Smooth muscle cell (in vitro differentiated cells): ENCODE measurements at regions not wholly inside any gene's neighbourhood (a gene's known extent, or its start where the extent isn't known, plus 50 kb on each side); places are given as distances from the start of the nearest gene placed in this dataset.

Experiments
- DNase-seq: peaks from one replicate; lab custom pipeline; 2025; ENCODE audit not compliant: unreplicated experiment; lab: John Stamatoyannopoulos, UW
- H2AFZ ChIP-seq: fragments of 200-600 bp; sonication (generic); 2 replicates; pipeline ENCODE4 v1.6.0; 2016; ENCODE audit warnings: antibody characterized with exemption, low read depth, mild to moderate bottlenecking
- H3F3A ChIP-seq: fragments of 200-600 bp; sonication (generic); 2 replicates; pipeline ENCODE4 v1.6.0; 2017; ENCODE audit warnings: antibody characterized with exemption, low read depth
- H3K27ac ChIP-seq: fragments of 200-600 bp; sonication (generic); 2 replicates; pipeline ENCODE4 v1.5.1; 2016; ENCODE audit warnings: low read depth, mild to moderate bottlenecking
- H3K27me3 ChIP-seq: fragments of 200-600 bp; sonication (generic); 2 replicates; pipeline ENCODE4 v1.6.1; 2016; ENCODE audit warnings: low read depth, mild to moderate bottlenecking
- H3K36me3 ChIP-seq: fragments of 200-600 bp; sonication (generic); 2 replicates; pipeline ENCODE4 v1.5.1; 2016; ENCODE audit warnings: low read depth
- H3K4me1 ChIP-seq: fragments of 200-600 bp; sonication (generic); 2 replicates; pipeline ENCODE4 v1.5.1; 2016; ENCODE audit warnings: low read depth
- H3K4me2 ChIP-seq: fragments of 200-600 bp; sonication (generic); 2 replicates; pipeline ENCODE4 v1.6.0; 2016; ENCODE audit warnings: mild to moderate bottlenecking
- H3K4me3 ChIP-seq: fragments of 200-600 bp; sonication (generic); 2 replicates; pipeline ENCODE4 v1.5.1; 2016; ENCODE audit warnings: mild to moderate bottlenecking
- H3K79me2 ChIP-seq: fragments of 200-600 bp; sonication (generic); 2 replicates; pipeline ENCODE4 v1.6.0; 2016; ENCODE audit warnings: low read depth, mild to moderate bottlenecking
- H3K9ac ChIP-seq: fragments of 200-600 bp; sonication (generic); 2 replicates; pipeline ENCODE4 v1.6.0; 2016; ENCODE audit warnings: low read depth
- H3K9me3 ChIP-seq: fragments of 200-600 bp; sonication (generic); replicated peaks from 2 replicates; pipeline ENCODE4 v1.5.1; 2016; ENCODE audit warnings: low read depth
- H4K20me1 ChIP-seq: fragments of 200-600 bp; sonication (generic); 2 replicates; pipeline ENCODE4 v1.6.0; 2016; ENCODE audit warnings: low read depth
- WGBS: methylation state at CpG from one replicate; pipeline ENCODE4 v1.1.7; 2016; ENCODE audit warnings: low lambda C conversion rate; 5-methylcytosine and 5-hydroxymethylcytosine counted together
- TF ChIP-seq, protein P1 (sequence below): fragments of 200-600 bp; sonication (generic); IDR thresholded peaks from 2 replicates; pipeline ENCODE4 v1.5.1; 2017; ENCODE audit warnings: borderline replicate concordance, mild to moderate bottlenecking, antibody characterized with exemption; ENCODE audit not compliant: insufficient read depth, poor library complexity, severe bottlenecking

DNA sequence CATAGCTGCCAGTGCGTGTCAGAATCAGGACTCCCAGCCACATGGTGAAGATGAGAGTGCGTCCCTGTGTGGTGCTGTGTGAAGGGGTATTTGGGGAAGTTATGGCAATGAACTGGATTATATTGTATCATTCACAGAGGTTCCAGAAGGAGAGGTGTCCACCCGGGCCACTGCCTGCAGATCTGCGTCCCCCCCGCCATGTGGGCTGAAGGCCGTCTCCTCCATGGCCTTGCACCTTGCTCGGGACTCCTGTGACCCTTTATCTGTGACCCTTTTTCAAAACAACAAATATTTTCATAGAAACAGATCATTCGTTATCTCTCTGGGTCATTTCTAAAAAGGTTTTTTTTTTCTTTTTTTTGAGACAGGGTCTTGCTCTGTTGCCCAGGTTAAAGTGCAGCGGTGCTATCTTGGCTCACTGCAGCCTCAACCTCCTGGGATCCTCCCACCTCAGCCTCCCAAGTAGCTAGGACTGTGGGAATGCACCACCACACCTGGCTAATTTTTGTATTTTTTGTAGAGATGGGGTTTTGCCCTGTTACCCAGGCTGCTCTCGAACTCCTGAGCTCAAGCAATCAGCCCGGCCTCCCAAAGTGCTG lies 120.2 kb upstream of the ERRFI1 start:
- 94% methylated on average over 11 of the region's 11 CpGs for WGBS
- no peaks in the 10 kb centered on the region for H3K9me3 ChIP-seq
- no peak for DNase-seq
- no peaks in the 10 kb centered on the region for H3K27me3 ChIP-seq
- H2AFZ ChIP-seq: no peak overlapping the region
- TF ChIP-seq, protein P1, sequence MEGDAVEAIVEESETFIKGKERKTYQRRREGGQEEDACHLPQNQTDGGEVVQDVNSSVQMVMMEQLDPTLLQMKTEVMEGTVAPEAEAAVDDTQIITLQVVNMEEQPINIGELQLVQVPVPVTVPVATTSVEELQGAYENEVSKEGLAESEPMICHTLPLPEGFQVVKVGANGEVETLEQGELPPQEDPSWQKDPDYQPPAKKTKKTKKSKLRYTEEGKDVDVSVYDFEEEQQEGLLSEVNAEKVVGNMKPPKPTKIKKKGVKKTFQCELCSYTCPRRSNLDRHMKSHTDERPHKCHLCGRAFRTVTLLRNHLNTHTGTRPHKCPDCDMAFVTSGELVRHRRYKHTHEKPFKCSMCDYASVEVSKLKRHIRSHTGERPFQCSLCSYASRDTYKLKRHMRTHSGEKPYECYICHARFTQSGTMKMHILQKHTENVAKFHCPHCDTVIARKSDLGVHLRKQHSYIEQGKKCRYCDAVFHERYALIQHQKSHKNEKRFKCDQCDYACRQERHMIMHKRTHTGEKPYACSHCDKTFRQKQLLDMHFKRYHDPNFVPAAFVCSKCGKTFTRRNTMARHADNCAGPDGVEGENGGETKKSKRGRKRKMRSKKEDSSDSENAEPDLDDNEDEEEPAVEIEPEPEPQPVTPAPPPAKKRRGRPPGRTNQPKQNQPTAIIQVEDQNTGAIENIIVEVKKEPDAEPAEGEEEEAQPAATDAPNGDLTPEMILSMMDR: no peak
- no peak overlapping the region for H3K4me2 ChIP-seq
- no peak overlapping the region for H3K9ac ChIP-seq
- no peaks in the 10 kb centered on the region for H3K79me2 ChIP-seq
- H3K27ac ChIP-seq: no peak overlapping the region
- H3K36me3 ChIP-seq: no peaks in the 10 kb centered on the region
- H3K4me1 ChIP-seq: no peaks in the 10 kb centered on the region
- H3K4me3 ChIP-seq: no peak overlapping the region
- H3F3A ChIP-seq: no peaks in the 10 kb centered on the region
- H4K20me1 ChIP-seq: no peaks in the 10 kb centered on the region

DNA sequence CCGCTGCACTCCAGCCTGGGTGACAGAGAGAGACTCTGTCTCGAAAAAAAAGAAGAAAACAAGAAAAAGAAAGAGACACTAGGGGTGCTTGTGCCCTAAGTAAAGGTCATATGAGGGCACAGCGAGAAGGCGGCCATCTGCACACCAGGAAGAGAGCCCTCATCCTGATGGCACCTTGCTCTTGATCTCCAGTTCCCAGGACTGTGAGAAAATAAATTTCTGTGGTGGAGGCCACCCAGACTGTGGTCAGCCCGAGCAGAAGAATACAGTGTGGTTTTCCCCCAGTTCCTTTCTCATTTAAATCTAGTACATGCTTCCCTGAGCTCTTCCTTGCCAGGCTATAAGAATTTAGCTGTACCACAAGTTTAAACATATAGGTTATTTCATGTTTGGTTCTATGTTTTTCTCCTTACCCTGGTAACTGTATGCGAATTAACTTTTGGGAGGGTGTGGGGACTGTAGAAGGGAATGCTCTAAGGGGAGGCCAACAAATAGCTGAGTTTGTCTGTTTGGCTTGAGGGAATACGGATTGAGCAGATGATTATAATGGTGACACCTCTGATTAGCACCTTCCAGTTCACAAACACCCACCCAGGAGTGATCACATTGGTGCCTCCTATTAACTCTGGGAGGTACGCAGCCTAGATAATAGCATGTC lies 119.6 kb upstream of the ERRFI1 start:
- no peaks in the 10 kb centered on the region for H3K9me3 ChIP-seq
- no peak for DNase-seq
- WGBS: 76% methylated on average over 8 of the region's 8 CpGs
- H3F3A ChIP-seq: no peaks in the 10 kb centered on the region
- no peak overlapping the region for H2AFZ ChIP-seq
- no peak overlapping the region for H3K27ac ChIP-seq
- H3K9ac ChIP-seq: no peak overlapping the region
- H3K79me2 ChIP-seq: no peaks in the 10 kb centered on the region
- no peak overlapping the region for H3K4me3 ChIP-seq
- TF ChIP-seq, protein P1: no peak
- H3K36me3 ChIP-seq: no peaks in the 10 kb centered on the region
- H3K4me2 ChIP-seq: no peak overlapping the region
- H3K27me3 ChIP-seq: no peaks in the 10 kb centered on the region
- no peaks in the 10 kb centered on the region for H3K4me1 ChIP-seq
- no peaks in the 10 kb centered on the region for H4K20me1 ChIP-seq

DNA sequence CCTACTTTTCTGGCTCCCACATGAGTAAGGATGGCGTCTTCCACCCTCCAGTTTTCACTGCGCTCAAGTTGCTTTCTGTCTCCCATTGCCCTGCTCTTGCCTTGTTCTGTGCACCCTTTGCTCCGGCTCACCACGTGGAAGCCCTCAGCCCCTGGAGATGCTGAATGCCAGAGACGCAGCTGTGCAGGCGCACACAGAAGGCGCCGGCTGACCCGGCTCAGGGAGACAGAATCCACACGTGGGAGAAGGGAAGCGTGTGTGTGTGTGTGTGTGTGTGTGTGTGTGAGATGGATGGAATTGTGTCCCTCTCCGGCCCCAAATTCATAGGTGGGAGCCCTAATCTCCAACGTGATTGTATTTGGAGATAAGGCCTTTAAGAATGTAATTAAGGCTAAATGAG lies 118.2 kb upstream of the ERRFI1 start:
- no peaks in the 10 kb centered on the region for H3K4me1 ChIP-seq
- H3K9me3 ChIP-seq: no peaks in the 10 kb centered on the region
- no peaks in the 10 kb centered on the region for H3K36me3 ChIP-seq
- no peak overlapping the region for H3K27ac ChIP-seq
- 93% methylated on average over 13 of the region's 13 CpGs for WGBS
- no peaks in the 10 kb centered on the region for H4K20me1 ChIP-seq
- no peaks in the 10 kb centered on the region for H3K79me2 ChIP-seq
- no peaks in the 10 kb centered on the region for H3K27me3 ChIP-seq
- TF ChIP-seq, protein P1: no peak
- no peak overlapping the region for H3K4me3 ChIP-seq
- H2AFZ ChIP-seq: no peak overlapping the region
- no peak for DNase-seq
- no peaks in the 10 kb centered on the region for H3F3A ChIP-seq
- no peak overlapping the region for H3K4me2 ChIP-seq
- no peak overlapping the region for H3K9ac ChIP-seq
